Lower leg skin (tissue), 3 donors: ENCODE measurements at regions not wholly inside any gene's neighbourhood (a gene's known extent, or its start where the extent isn't known, plus 50 kb on each side); places are given as distances from the start of the nearest gene placed in this dataset.
"Not testable (repeated sequence)": the region's sequence is repeated elsewhere in the genome, so short reads cannot be mapped to it uniquely, and the experiment has no call there.

Experiments used
- POLR2A ChIP-seq, 2 donors: fragments of 450-650 bp; IDR thresholded peaks; one replicate each; pipeline ENCODE4 v1.6.1; 2016 to 2017; ENCODE audit warnings: antibody characterized with exemption in 2 of 2, mild to moderate bottlenecking in 1 of 2, moderate library complexity in 1 of 2
- TF ChIP-seq, protein P1 (sequence below), 3 donors: fragments of 450-650 bp; IDR thresholded peaks; one replicate each; pipeline ENCODE4 v1.5.1; 2016; ENCODE audit warnings: antibody characterized with exemption in 3 of 3, mild to moderate bottlenecking in 3 of 3, moderate library complexity in 2 of 3

DNA sequence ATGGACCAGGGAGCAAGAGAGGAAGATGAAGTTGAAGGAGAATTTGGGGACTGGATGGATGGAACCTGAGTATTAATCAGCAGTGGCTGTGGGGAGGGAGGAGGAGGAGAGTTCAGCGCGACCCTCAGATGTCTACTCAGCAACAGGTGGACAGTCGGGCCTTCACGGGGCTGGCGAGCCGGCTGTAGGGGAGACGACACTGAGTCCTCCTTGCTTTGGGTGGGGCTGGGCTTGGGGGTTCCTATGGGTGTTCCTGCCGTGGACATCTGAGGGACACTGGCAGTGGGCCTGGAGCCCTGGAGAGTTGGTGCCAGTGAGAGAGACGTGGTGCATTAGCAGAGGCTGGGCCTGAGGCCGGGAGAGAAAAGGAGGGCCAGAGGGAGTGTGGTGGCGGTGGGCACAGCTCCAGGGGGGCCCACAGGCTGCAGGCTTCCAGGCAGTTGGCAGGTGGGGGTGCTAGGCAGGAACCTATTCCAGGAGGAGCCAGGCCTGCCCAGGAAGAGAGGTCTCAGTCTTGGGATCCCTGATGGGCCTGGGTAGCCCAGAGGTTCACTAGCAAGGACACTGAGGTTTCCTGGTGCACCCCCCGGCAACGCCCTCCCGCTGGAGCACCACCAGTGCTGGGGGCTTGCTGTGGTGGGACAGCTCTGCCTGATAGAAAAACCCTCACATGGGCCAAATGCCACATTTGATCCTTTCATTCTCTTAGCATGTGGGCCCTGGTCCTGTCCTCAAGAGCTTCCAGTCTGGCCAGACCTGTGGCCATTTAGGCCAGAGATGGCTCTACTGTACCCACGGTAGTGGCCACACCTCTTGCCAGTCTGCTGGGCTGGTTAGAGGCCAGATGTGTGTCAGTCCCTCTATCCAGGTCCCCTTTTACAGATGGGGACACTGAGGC, 187.4 kb downstream of the TBC1D2B start:
- not testable (repeated sequence) for TF ChIP-seq POLR2A (IDR thresholded peaks at IDR 0.05)
- TF ChIP-seq, protein P1, sequence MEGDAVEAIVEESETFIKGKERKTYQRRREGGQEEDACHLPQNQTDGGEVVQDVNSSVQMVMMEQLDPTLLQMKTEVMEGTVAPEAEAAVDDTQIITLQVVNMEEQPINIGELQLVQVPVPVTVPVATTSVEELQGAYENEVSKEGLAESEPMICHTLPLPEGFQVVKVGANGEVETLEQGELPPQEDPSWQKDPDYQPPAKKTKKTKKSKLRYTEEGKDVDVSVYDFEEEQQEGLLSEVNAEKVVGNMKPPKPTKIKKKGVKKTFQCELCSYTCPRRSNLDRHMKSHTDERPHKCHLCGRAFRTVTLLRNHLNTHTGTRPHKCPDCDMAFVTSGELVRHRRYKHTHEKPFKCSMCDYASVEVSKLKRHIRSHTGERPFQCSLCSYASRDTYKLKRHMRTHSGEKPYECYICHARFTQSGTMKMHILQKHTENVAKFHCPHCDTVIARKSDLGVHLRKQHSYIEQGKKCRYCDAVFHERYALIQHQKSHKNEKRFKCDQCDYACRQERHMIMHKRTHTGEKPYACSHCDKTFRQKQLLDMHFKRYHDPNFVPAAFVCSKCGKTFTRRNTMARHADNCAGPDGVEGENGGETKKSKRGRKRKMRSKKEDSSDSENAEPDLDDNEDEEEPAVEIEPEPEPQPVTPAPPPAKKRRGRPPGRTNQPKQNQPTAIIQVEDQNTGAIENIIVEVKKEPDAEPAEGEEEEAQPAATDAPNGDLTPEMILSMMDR (IDR thresholded peaks at IDR 0.05) = not testable (repeated sequence)
